Skeletal muscle satellite cell (primary cell): ENCODE measurements at regions not wholly inside any gene's neighbourhood (a gene's known extent, or its start where the extent isn't known, plus 50 kb on each side); places are given as distances from the start of the nearest gene placed in this dataset.
A peak's percentile ranks its signal among the peaks of the same experiment; 100 is the strongest.

Source experiments
- H3K27me3 ChIP-seq: 2 replicates; pipeline ENCODE4 v1.7.0; 2013; ENCODE audit warnings: low read length; ENCODE audit not compliant: control insufficient read depth, insufficient read depth
- H3K36me3 ChIP-seq: 2 replicates; pipeline ENCODE4 v1.7.0; 2013; ENCODE audit warnings: mild to moderate bottlenecking, control low read depth, low read length; ENCODE audit not compliant: insufficient read depth
- H3K4me1 ChIP-seq: 2 replicates; pipeline ENCODE4 v1.7.0; 2013; ENCODE audit warnings: low read length; ENCODE audit not compliant: control insufficient read depth, insufficient read depth
- H3K4me2 ChIP-seq: 2 replicates; pipeline ENCODE4 v1.7.0; 2013; ENCODE audit warnings: mild to moderate bottlenecking, low read length
- H3K4me3 ChIP-seq: 2 replicates; pipeline ENCODE4 v1.7.0; 2013; ENCODE audit warnings: low read length
- H3K9ac ChIP-seq: 2 replicates; pipeline ENCODE4 v1.7.0; 2013; ENCODE audit warnings: mild to moderate bottlenecking, low read depth, low read length, moderate library complexity
- H3K9me3 ChIP-seq: replicated peaks from 2 replicates; pipeline ENCODE4 v1.7.0; 2013; ENCODE audit warnings: mild to moderate bottlenecking, control low read depth, low read length

DNA sequence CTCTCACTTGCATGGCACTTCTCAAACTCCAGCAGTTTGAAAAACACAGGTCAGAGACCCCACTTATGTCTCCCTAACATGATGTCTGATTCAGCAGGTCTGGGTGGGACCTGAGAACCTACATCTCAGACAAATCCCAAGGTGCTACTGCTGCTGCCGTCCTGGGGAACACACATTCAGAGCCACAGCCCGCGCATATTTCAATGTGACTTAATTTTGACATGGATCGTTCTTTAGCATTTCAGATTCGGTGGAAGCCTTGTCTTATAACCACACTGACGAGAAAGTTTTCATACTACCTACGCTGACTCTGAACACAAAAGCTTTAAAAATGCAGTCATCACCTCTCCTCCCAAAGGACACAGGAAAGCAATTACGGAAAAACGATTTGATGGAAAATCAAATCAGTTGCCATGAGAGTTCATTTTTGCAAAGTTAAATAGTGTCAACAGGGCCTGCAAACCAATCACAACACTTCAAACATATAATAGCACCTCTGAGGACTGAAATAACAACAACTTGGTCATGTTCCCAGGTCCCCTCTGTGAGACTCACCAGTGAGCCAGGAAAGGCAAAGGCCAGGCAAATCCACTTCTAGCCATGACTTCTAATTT lies 132.6 kb downstream of the SHANK2 start:
- H3K27me3 ChIP-seq = no peaks in the 10 kb centered on the region
- no peak overlapping the region for H3K9ac ChIP-seq
- no peak overlapping the region for H3K4me2 ChIP-seq
- no peak overlapping the region for H3K4me3 ChIP-seq
- peaks cover 6% of the 10 kb centered on the region for H3K4me1 ChIP-seq
- H3K36me3 ChIP-seq = no peaks in the 10 kb centered on the region
- no peaks in the 10 kb centered on the region for H3K9me3 ChIP-seq

- Histone ChIP-seq H3K36me3 (no peaks in the 10 kb centered on the region), H3K27me3 (no peaks in the 10 kb centered on the region), H3K4me3 (no peak overlapping the region), H3K9ac (no peak overlapping the region), H3K4me1 (peaks cover 12% of the 10 kb centered on the region), H3K9me3 (no peaks in the 10 kb centered on the region), H3K4me2 (no peak overlapping the region)
Measured at GRCh38 chr11:71118671-71119250, 133.6 kb downstream of the SHANK2 start.

DNA sequence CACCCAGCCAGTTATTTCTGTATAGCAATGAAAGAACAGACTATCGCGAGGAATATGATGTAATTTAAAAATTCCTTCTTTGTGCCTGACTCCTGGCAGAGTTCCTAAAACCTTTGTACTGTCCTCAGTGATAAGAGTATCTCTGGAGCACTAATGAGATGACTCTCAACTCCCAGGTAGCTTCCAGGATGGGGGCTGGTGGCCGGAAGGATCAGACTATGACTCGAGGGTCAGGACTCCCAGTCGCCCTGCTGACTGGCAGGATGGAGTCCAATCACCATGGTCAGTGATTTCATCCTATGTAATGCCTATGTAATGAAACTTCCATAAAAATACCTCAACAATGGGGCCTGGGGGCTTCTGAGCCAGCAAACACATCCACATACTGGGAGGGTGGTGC lies 135.1 kb downstream of the SHANK2 start:
- Histone ChIP-seq H3K4me2 (no peak overlapping the region), H3K9ac (no peak overlapping the region), H3K4me3 (no peak overlapping the region), H3K27me3 (no peaks in the 10 kb centered on the region), H3K9me3 (no peaks in the 10 kb centered on the region), H3K4me1 (peaks cover 12% of the 10 kb centered on the region), H3K36me3 (no peaks in the 10 kb centered on the region)

DNA sequence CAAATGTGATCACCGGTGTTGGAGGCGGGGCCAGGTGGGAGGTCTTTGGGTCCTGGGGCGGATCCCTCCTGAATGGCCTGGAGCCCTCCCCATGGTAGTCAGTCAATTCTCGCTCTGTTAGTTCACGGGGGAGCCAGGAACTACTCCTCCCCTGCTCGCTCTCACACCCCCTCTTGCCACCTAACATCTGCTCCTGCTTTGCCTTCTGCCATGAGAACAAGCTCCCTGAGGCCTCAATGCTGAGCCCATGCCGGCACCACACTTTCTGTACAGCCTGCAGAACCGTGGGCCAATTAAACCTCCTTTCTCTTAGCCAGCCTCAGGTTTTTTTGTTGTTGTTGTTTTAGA lies 135.7 kb downstream of the SHANK2 start:
- H3K9me3 ChIP-seq = no peaks in the 10 kb centered on the region
- no peaks in the 10 kb centered on the region for H3K27me3 ChIP-seq
- no peak overlapping the region for H3K4me3 ChIP-seq
- peaks cover 12% of the 10 kb centered on the region for H3K4me1 ChIP-seq
- H3K4me2 ChIP-seq = no peak overlapping the region
- no peaks in the 10 kb centered on the region for H3K36me3 ChIP-seq
- H3K9ac ChIP-seq = no peak overlapping the region

GRCh38 chr11:71115770-71116692 lies 136.3 kb downstream of the SHANK2 start:
- Histone ChIP-seq H3K4me3 (no peak overlapping the region), H3K9ac (no peak overlapping the region), H3K4me1 (peaks cover 12% of the 10 kb centered on the region), H3K9me3 (no peaks in the 10 kb centered on the region), H3K4me2 (no peak overlapping the region), H3K36me3 (no peaks in the 10 kb centered on the region), H3K27me3 (no peaks in the 10 kb centered on the region)

DNA sequence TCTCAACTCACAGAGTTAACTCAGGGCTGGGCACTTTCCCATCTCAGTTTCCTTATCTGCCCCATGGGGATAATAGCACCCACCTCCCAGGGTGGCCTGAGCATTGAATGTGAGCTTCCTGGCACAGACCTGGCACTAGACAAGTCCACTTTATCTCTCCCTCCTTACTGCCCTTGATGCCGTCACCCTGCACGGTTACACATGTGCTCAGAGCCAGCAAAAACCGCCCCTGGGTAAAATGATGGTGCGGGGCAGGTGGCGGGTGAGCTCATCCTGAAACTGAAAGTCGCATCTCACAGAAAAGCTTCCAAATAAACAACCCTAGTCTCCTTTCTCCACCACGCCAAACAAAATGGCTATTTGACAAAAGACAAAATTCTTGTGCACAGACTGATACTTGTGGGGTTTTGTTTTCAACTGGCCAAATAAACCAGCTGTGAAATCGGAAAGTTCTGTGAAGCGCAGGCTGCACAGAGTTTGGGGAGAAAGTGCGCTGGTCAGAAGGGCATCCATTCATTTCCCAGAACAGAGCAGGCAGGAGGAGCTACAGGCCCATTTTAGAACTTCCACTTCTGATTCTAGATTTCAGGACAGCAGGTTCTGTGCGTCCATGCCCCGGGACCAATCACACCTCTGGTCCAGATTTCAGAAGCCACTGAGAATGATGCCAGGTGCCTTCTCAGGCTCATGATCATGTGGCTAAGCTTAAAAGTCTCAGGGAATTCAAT lies 138.1 kb downstream of the SHANK2 start:
- Histone ChIP-seq H3K27me3 (no peaks in the 10 kb centered on the region), H3K4me2 (peak overlapping the region; percentile 40), H3K9ac (no peak overlapping the region), H3K4me1 (peaks cover 12% of the 10 kb centered on the region), H3K4me3 (no peak overlapping the region), H3K9me3 (no peaks in the 10 kb centered on the region), H3K36me3 (no peaks in the 10 kb centered on the region)

DNA sequence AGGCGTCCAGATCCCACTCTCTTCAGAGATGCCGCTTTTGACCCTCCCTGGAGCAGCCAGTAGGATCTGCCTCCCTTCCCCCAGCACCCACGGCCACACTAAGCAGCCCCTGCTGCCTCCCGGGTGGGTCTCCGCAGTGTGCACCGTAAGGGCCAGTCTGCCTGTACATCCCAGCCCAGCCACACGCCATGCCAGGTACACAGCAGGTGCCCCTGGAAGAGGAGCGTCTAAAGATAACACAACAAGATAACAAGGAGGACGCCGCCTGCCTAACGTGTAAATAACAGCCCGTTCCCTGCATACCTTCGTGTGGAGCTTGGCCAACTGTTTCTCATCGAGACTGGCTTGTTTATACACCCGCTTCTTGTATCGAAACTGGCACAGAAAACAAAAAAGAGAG lies 139.4 kb downstream of the SHANK2 start:
- Histone ChIP-seq H3K9me3 (no peaks in the 10 kb centered on the region), H3K4me2 (no peak overlapping the region), H3K27me3 (no peaks in the 10 kb centered on the region), H3K4me1 (peaks cover 12% of the 10 kb centered on the region), H3K36me3 (no peaks in the 10 kb centered on the region), H3K9ac (no peak overlapping the region), H3K4me3 (no peak overlapping the region)

- Histone ChIP-seq H3K9ac (no peak overlapping the region), H3K27me3 (no peaks in the 10 kb centered on the region), H3K9me3 (no peaks in the 10 kb centered on the region), H3K4me2 (no peak overlapping the region), H3K36me3 (no peaks in the 10 kb centered on the region), H3K4me3 (no peak overlapping the region), H3K4me1 (peaks cover 10% of the 10 kb centered on the region)
Measured at GRCh38 chr11:71112454-71112853, 139.9 kb downstream of the SHANK2 start.

DNA sequence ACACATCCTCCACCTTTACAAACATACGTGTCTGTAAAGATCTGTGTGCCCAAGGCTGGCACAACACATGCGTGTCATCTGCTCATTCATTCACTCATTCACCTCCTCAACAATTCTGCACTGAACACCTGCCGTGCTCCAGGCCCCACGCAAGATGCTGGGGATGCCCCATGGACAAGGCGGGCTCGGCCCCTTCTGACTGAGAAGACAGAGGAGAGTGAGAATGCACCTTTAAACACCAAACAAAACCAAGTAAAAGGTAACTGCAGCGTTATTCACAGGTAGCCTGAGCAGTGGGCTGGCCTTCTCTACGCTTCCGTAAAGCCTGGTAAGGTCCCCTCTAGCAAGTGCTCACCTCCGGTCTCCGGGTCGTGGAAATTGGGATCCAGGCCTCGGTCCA lies 142.8 kb downstream of the SHANK2 start:
- peaks cover 6% of the 10 kb centered on the region for H3K4me1 ChIP-seq
- H3K36me3 ChIP-seq = no peaks in the 10 kb centered on the region
- H3K27me3 ChIP-seq = no peaks in the 10 kb centered on the region
- no peak overlapping the region for H3K9ac ChIP-seq
- no peak overlapping the region for H3K4me2 ChIP-seq
- no peaks in the 10 kb centered on the region for H3K9me3 ChIP-seq
- no peak overlapping the region for H3K4me3 ChIP-seq

DNA sequence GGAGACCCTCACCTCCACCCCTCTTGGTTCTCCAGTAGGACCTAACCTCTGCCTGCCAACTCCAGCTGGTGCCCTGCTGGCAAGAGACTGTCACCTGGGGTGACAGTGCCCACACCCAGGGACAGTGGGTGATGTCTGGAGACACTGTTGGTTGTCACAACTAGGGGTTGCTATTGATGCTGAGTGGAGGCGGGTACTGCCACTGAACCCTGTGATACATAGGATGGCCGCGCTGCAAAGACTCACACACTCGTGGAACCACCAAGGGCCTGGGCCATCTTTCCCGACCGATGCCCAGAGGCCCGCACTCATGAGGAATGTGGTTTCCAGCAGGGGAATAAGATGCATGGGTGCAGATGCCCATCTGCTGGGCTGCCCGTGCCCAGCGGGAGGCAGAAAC lies 143.2 kb downstream of the SHANK2 start:
- Histone ChIP-seq H3K4me1 (peaks cover 4% of the 10 kb centered on the region), H3K4me3 (no peak overlapping the region), H3K36me3 (no peaks in the 10 kb centered on the region), H3K4me2 (no peak overlapping the region), H3K9ac (no peak overlapping the region), H3K27me3 (no peaks in the 10 kb centered on the region), H3K9me3 (no peaks in the 10 kb centered on the region)

DNA sequence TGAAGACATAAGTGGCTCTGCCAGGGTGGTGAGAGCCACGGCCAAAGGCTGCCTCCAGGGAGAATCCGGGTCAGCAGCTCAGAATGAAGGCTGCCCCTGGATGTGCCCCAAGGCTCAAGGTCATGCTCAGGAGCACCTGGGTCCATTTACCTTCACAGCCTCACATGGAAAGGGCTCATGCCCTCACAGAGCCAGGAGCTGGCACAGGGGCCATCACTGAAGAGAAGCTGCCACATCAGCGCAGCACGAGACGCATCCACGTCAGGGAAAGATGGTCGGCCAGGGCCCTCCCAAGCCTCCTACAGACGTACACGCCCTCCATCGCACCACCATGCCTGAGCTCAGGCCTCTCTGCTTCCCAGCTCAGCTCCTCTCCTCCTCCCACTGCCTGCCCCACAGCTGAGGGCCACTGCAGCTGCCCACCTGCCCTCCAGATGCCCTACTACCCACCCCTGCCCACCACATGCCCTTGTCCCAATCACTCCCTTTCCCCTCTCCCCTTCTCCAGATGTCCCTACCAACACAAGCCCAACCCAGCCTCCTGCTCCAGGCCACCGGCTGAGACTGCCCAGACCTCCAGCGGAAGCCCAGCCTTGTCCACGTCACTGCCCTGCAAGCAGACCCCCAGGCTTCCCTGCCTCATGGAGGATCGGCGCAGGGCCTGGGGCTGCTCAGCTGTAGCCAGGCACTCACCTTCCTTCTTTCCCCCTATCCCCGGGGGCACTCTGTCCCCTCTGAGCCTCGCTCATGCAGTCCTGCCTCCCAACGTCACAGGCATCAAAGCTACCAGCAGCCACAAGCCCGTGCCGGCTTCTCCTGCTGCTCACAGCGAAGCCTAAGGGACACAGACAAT lies 144.1 kb downstream of the SHANK2 start:
- H3K9me3 ChIP-seq = no peaks in the 10 kb centered on the region
- no peak overlapping the region for H3K4me3 ChIP-seq
- no peaks in the 10 kb centered on the region for H3K36me3 ChIP-seq
- no peaks in the 10 kb centered on the region for H3K4me1 ChIP-seq
- H3K27me3 ChIP-seq = no peaks in the 10 kb centered on the region
- H3K4me2 ChIP-seq = no peak overlapping the region
- no peak overlapping the region for H3K9ac ChIP-seq
